ENCODE measurements at regions not wholly inside any gene's neighbourhood (a gene's known extent, or its start where the extent isn't known, plus 50 kb on each side); places are given as distances from the start of the nearest gene placed in this dataset.
"Not testable (repeated sequence)": the region's sequence is repeated elsewhere in the genome, so short reads cannot be mapped to it uniquely, and the experiment has no call there.

GRCh38 chr18:70582981-70583380 is 294.1 kb downstream of the SOCS6 start:
- intact Hi-C loops (cut with DNase I; ENCODE audit: low total_unique reads) = no loop called here

GRCh38 chr18:70578480-70578879 is 289.6 kb downstream of the SOCS6 start:
- Histone ChIP-seq H3K4me1 (no peaks in the 10 kb centered on the region), H3K27ac (no peak overlapping the region), H3K4me3 (no peak overlapping the region), H3K27me3 (no peaks in the 10 kb centered on the region), H3K36me3 (no peaks in the 10 kb centered on the region), H3K9me3 (peaks cover 0 to 4% (median 0%) of the 10 kb centered on the region in 3 donors)
- TF ChIP-seq CTCF (IDR thresholded peaks at IDR 0.05) = no peak
- intact Hi-C loops (cut with DNase I; ENCODE audit: low total_unique reads) = no loop called here
- no peak for DNase-seq

More at GRCh38 chr18:70582981-70583380, 294.1 kb downstream of the SOCS6 start:
- no peak for DNase-seq
- H3K9me3 ChIP-seq = peaks cover 0 to 3% (median 0%) of the 10 kb centered on the region in 3 donors
- H3K27me3 ChIP-seq = no peaks in the 10 kb centered on the region
- H3K36me3 ChIP-seq = no peaks in the 10 kb centered on the region
- TF ChIP-seq CTCF (IDR thresholded peaks at IDR 0.05) = no peak
- H3K4me3 ChIP-seq = no peak overlapping the region
- no peaks in the 10 kb centered on the region for H3K4me1 ChIP-seq
- no peak overlapping the region for H3K27ac ChIP-seq

- TF ChIP-seq CTCF (IDR thresholded peaks at IDR 0.05) = no peak
- no peak for DNase-seq
- intact Hi-C loops (cut with DNase I; ENCODE audit: low total_unique reads) = no loop called here
Observed at GRCh38 chr18:70577023-70577420, 288.2 kb downstream of the SOCS6 start.

GRCh38 chr18:70576276-70577022 is 287.6 kb downstream of the SOCS6 start:
- TF ChIP-seq CTCF (IDR thresholded peaks at IDR 0.05) = no peak
- Histone ChIP-seq H3K4me1 (no peaks in the 10 kb centered on the region), H3K9me3 (peaks cover 0 to 4% (median 0%) of the 10 kb centered on the region in 3 donors), H3K4me3 (no peak overlapping the region), H3K27ac (no peak overlapping the region), H3K27me3 (no peaks in the 10 kb centered on the region), H3K36me3 (no peaks in the 10 kb centered on the region)
- DNase-seq = no peak
- intact Hi-C loops (cut with DNase I; ENCODE audit: low total_unique reads) = no loop called here

More at GRCh38 chr18:70577023-70577420, 288.2 kb downstream of the SOCS6 start:
- H3K9me3 ChIP-seq = peaks cover 0 to 4% (median 0%) of the 10 kb centered on the region in 3 donors
- H3K27ac ChIP-seq = no peak overlapping the region
- H3K4me3 ChIP-seq = no peak overlapping the region
- no peaks in the 10 kb centered on the region for H3K27me3 ChIP-seq
- H3K36me3 ChIP-seq = no peaks in the 10 kb centered on the region
- H3K4me1 ChIP-seq = no peaks in the 10 kb centered on the region

- H3K27ac ChIP-seq; H3K4me3 ChIP-seq; intact Hi-C loops (cut with DNase I; ENCODE audit: low total_unique reads); H3K4me1 ChIP-seq; H3K27me3 ChIP-seq; DNase-seq; H3K36me3 ChIP-seq; H3K9me3 ChIP-seq: not testable (repeated sequence)
Observed at GRCh38 chr18:70574951-70575350, 286.1 kb downstream of the SOCS6 start.

GRCh38 chr18:70569647-70570046 is 280.8 kb downstream of the SOCS6 start:
- H3K27ac ChIP-seq; intact Hi-C loops (cut with DNase I; ENCODE audit: low total_unique reads); DNase-seq; H3K4me1 ChIP-seq; H3K36me3 ChIP-seq; H3K9me3 ChIP-seq; H3K4me3 ChIP-seq; H3K27me3 ChIP-seq: not testable (repeated sequence)

All from tibial artery (tissue), 4 donors.